Neural crest cell (in vitro differentiated cells): ENCODE measurements at regions not wholly inside any gene's neighbourhood (a gene's known extent, or its start where the extent isn't known, plus 50 kb on each side); places are given as distances from the start of the nearest gene placed in this dataset.

Experiments used
- DNase-seq: peaks from one replicate; pipeline ENCODE4 v3.0.0; 2021; ENCODE audit warnings: low read depth, mixed read lengths, low spot score
- H3K27ac Mint-ChIP-seq: one replicate; pipeline ENCODE4 v1.8.0; 2021; ENCODE audit warnings: mild to moderate bottlenecking, mixed read lengths; ENCODE audit not compliant: unreplicated experiment
- H3K27me3 Mint-ChIP-seq: 2 replicates; pipeline ENCODE4 v1.8.0; 2021; ENCODE audit warnings: low read depth, mild to moderate bottlenecking, mixed read lengths
- H3K36me3 Mint-ChIP-seq: 2 replicates; pipeline ENCODE4 v1.8.0; 2021; ENCODE audit warnings: low read depth, mild to moderate bottlenecking, mixed read lengths
- H3K4me1 Mint-ChIP-seq: 2 replicates; pipeline ENCODE4 v1.8.0; 2021; ENCODE audit warnings: mixed read lengths
- H3K4me3 Mint-ChIP-seq: one replicate; pipeline ENCODE4 v1.8.0; 2021; ENCODE audit warnings: mild to moderate bottlenecking, mixed read lengths
- H3K9me3 Mint-ChIP-seq: 2 replicates; pipeline ENCODE4 v1.8.0; 2021; ENCODE audit warnings: mixed read lengths
- TF ChIP-seq, protein P1 (sequence below): fragments of 200-600 bp; sonication (generic); conservative IDR thresholded peaks from 2 replicates; pipeline ENCODE4 v1.5.0; 2021; ENCODE audit warnings: antibody characterized with exemption, mild to moderate bottlenecking

- Mint-ChIP-seq H3K9me3 (no peaks in the 10 kb centered on the region), H3K4me3 (no peak overlapping the region), H3K4me1 (no peaks in the 10 kb centered on the region), H3K27ac (no peak overlapping the region), H3K36me3 (no peaks in the 10 kb centered on the region), H3K27me3 (no peaks in the 10 kb centered on the region)
- TF ChIP-seq, protein P1, sequence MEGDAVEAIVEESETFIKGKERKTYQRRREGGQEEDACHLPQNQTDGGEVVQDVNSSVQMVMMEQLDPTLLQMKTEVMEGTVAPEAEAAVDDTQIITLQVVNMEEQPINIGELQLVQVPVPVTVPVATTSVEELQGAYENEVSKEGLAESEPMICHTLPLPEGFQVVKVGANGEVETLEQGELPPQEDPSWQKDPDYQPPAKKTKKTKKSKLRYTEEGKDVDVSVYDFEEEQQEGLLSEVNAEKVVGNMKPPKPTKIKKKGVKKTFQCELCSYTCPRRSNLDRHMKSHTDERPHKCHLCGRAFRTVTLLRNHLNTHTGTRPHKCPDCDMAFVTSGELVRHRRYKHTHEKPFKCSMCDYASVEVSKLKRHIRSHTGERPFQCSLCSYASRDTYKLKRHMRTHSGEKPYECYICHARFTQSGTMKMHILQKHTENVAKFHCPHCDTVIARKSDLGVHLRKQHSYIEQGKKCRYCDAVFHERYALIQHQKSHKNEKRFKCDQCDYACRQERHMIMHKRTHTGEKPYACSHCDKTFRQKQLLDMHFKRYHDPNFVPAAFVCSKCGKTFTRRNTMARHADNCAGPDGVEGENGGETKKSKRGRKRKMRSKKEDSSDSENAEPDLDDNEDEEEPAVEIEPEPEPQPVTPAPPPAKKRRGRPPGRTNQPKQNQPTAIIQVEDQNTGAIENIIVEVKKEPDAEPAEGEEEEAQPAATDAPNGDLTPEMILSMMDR: no peak
- no peak for DNase-seq
Measured at GRCh38 chr13:85693889-85694511, 105.2 kb downstream of the SLITRK6 start.

DNA sequence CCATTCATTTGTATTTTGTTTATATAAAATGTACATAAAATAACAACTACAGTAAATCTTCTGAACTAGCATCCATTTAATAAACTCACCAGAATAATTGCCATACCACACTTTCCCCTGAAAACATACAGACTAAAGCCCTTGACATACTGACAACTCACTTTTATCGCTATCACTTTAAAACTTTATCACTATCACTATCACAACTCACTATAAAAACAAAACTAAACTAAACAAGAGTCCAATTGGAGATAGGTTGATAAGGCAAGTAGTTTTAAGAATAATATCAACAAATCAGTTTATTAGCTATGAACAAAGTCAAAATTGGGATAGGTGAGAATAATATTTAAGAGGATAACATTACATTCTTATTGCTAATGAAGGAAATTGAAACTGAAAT is 108.9 kb downstream of the SLITRK6 start:
- H3K9me3 Mint-ChIP-seq: no peaks in the 10 kb centered on the region
- H3K27me3 Mint-ChIP-seq: no peaks in the 10 kb centered on the region

GRCh38 chr13:85685436-85685835 is 113.8 kb downstream of the SLITRK6 start:
- Mint-ChIP-seq H3K27ac (no peak overlapping the region), H3K27me3 (no peaks in the 10 kb centered on the region), H3K36me3 (no peaks in the 10 kb centered on the region), H3K4me1 (no peaks in the 10 kb centered on the region), H3K4me3 (no peak overlapping the region), H3K9me3 (no peaks in the 10 kb centered on the region)
- no peak for DNase-seq
- TF ChIP-seq, protein P1: no peak

More for the DNA sequence above, 108.9 kb downstream of the SLITRK6 start:
- no peak for DNase-seq
- Mint-ChIP-seq H3K4me3 (no peak overlapping the region), H3K4me1 (no peaks in the 10 kb centered on the region), H3K27ac (no peak overlapping the region), H3K36me3 (no peaks in the 10 kb centered on the region)
- TF ChIP-seq, protein P1: no peak

- Mint-ChIP-seq H3K27ac (no peak overlapping the region), H3K4me3 (no peak overlapping the region), H3K4me1 (no peaks in the 10 kb centered on the region), H3K27me3 (no peaks in the 10 kb centered on the region), H3K9me3 (peaks cover 24% of the 10 kb centered on the region), H3K36me3 (peaks cover 13% of the 10 kb centered on the region)
- no peak for DNase-seq
- TF ChIP-seq, protein P1: no peak
Measured at GRCh38 chr13:85675151-85675907, 123.9 kb downstream of the SLITRK6 start.

DNA sequence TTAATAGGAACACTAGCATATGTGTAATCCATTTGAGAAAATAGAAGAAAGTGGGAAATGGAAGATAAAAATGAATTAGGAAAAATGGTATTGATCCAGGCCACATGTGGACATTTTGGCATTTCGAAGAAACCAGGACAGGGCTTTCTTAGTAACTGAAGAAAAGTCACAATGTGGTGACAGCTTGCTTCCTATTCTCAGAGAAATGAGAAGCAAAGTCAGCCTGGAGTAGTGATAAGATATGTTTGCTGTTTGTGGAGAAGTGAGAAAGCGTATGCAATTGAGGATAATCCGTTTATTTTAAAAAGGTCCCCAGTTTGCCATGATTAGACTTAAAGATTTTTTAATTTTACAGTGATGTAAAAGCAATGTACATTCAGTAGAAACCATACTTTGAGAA is 127.9 kb downstream of the SLITRK6 start:
- H3K4me3 Mint-ChIP-seq: no peak overlapping the region
- peaks cover 3% of the 10 kb centered on the region for H3K4me1 Mint-ChIP-seq
- no peaks in the 10 kb centered on the region for H3K27me3 Mint-ChIP-seq
- H3K9me3 Mint-ChIP-seq: peaks cover 13% of the 10 kb centered on the region
- H3K27ac Mint-ChIP-seq: no peak overlapping the region
- H3K36me3 Mint-ChIP-seq: peaks cover 12% of the 10 kb centered on the region
- no peak for DNase-seq
- TF ChIP-seq, protein P1: no peak
